ENCODE measurements at regions not wholly inside any gene's neighbourhood (a gene's known extent, or its start where the extent isn't known, plus 50 kb on each side); places are given as distances from the start of the nearest gene placed in this dataset.

DNA sequence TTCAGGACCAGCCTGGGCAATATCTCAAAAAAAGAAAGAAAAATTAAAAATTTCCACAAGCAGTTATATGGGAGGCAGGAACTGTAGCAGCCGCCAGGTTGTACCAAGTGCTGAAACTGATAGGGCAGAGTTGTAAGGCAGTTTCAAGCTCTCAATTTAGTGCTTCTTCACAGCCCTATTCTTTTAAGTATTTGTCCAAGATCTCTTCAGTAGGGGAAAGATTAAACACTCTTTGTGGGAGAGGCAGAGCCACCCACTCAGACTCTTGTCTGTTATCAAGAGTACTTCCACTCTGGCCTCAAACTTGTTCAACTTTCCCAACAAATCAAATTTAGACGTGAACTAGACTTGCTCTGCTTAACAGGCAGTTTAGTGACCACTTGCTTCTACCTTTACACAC lies 228.7 kb downstream of the REEP3 start:
- ChIA-PET POLR2A (ENCODE audit: low non-redundant PET) (no interaction called here), CTCF (no interaction called here)
- no peak for DNase-seq (ENCODE audit: low spot score)
- TF ChIP-seq, protein P1, sequence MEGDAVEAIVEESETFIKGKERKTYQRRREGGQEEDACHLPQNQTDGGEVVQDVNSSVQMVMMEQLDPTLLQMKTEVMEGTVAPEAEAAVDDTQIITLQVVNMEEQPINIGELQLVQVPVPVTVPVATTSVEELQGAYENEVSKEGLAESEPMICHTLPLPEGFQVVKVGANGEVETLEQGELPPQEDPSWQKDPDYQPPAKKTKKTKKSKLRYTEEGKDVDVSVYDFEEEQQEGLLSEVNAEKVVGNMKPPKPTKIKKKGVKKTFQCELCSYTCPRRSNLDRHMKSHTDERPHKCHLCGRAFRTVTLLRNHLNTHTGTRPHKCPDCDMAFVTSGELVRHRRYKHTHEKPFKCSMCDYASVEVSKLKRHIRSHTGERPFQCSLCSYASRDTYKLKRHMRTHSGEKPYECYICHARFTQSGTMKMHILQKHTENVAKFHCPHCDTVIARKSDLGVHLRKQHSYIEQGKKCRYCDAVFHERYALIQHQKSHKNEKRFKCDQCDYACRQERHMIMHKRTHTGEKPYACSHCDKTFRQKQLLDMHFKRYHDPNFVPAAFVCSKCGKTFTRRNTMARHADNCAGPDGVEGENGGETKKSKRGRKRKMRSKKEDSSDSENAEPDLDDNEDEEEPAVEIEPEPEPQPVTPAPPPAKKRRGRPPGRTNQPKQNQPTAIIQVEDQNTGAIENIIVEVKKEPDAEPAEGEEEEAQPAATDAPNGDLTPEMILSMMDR (conservative IDR thresholded peaks at IDR 0.05; ENCODE audit: low read depth) = no peak
- no peak overlapping the region for H3K27ac ChIP-seq

DNA sequence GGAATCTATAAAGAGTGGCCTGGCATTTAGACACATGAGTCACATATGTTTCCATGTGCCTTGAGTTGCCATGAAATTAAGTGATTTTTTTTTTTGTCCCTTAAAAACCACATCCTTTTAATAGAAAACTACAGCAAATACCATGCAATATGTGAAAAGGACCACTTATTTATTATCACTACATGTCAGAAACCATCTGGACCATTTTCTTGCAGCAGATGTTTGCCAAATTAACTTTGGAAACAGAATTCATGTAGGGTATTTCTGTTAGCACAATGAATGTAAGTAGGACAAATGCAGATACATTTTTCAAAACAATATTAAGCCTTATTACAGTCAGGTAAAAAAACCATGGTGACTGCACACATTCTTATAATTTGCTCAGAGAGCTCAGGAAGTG lies 230.6 kb downstream of the REEP3 start:
- DNase-seq (ENCODE audit: low spot score) = no peak
- TF ChIP-seq, protein P1 (conservative IDR thresholded peaks at IDR 0.05; ENCODE audit: low read depth) = no peak
- ChIA-PET POLR2A (ENCODE audit: low non-redundant PET) (no interaction called here), CTCF (no interaction called here)
- no peak overlapping the region for H3K27ac ChIP-seq

DNA sequence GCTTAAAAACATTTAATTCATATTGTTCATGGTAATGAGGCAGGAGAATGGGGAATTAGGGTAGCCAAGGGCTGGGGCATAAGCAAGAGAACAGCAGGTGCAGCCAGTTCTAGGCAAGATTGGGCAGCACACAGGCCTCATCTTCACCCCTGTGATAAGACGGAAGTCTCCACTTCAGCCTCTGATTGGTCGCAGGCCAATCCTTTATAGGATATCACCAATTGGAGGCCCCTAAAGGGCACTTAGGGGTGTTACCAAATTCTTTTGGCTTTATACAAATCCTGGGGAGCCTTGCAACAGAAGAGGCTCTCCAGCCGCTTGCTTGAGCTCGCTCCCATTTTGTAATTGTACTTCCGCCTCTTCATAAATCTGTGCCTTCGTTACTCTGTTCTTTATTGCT lies 231.1 kb downstream of the REEP3 start:
- TF ChIP-seq, protein P1 (conservative IDR thresholded peaks at IDR 0.05; ENCODE audit: low read depth) = no peak
- H3K27ac ChIP-seq = no peak overlapping the region
- CTCF ChIA-PET = no interaction called here
- no peak for DNase-seq (ENCODE audit: low spot score)
- POLR2A ChIA-PET (ENCODE audit: low non-redundant PET) = no interaction called here

DNA sequence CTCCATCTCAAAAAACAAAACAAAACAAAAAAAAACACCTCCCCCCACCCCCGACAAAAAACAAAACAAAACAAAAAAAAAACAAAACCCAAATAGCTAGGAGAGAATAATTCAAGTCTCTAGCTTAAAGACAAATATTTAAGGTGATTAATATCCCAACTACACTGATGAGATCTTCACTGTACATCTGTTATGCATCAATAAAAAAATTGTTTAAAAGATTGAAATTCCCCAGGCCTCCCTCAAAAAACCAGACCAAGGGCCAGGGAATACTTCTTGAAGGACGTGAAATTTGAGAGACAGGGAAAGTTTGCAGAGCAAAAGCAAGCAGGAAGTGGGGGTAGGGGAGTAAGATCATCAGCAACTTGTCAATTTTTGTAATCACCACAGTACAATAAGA lies 232.6 kb downstream of the REEP3 start:
- TF ChIP-seq, protein P1 (conservative IDR thresholded peaks at IDR 0.05; ENCODE audit: low read depth) = no peak
- CTCF ChIA-PET = no interaction called here
- H3K27ac ChIP-seq = no peak overlapping the region
- DNase-seq (ENCODE audit: low spot score) = no peak
- POLR2A ChIA-PET (ENCODE audit: low non-redundant PET) = interaction anchor here (0.6 kb wide), 1 partner anchor 30 kb away, joined by 3 read pairs; no protein-coding TSS in a partner anchor

DNA sequence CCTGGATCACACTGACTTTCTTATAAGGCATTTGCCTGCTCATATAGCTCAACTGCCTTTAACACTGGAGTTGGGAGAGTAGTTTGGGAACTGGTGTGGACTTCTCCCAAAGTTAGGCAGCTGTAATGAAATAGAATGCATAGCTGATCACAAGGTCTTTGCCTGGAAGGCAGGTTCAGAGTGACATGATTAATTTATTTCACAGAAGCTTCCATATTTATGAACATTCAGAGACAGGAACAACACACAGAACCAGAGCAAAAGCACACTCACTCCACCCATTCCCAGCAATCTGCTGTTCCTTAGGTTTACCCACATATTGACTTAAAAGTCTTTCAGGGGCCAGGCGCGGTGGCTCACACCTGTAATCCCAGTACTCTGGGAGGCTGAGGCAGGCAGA lies 234.2 kb downstream of the REEP3 start:
- TF ChIP-seq, protein P1 (conservative IDR thresholded peaks at IDR 0.05; ENCODE audit: low read depth) = no peak
- H3K27ac ChIP-seq = no peak overlapping the region
- CTCF ChIA-PET = interaction anchor here (0.6 to 0.9 kb wide), 2 partner anchors 145 to 728 kb away, joined by 3 read pairs; no protein-coding TSS in a partner anchor
- POLR2A ChIA-PET (ENCODE audit: low non-redundant PET) = no interaction called here
- DNase-seq (ENCODE audit: low spot score) = no peak

DNA sequence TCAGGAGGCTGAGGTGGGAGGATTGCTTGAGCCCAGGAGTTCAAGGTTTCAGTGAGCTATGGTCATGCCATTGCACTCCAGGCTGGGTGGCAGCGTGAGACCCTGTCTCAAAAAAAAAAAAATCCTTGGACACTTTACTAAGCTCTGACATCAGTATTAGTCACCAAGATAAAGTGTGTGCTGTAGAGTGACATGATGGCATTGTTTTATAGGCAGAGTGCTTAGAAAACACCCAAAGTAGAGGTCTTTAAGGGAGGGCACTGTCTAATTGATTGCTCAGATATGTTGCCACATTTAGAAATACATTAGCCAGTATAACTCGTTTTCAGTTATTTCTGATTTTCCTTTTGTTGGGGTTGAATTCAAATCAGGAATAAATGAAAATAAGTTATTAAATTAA lies 235.9 kb downstream of the REEP3 start:
- no peak for DNase-seq (ENCODE audit: low spot score)
- H3K27ac ChIP-seq = no peak overlapping the region
- TF ChIP-seq, protein P1 (conservative IDR thresholded peaks at IDR 0.05; ENCODE audit: low read depth) = no peak
- CTCF ChIA-PET = no interaction called here
- POLR2A ChIA-PET (ENCODE audit: low non-redundant PET) = no interaction called here

DNA sequence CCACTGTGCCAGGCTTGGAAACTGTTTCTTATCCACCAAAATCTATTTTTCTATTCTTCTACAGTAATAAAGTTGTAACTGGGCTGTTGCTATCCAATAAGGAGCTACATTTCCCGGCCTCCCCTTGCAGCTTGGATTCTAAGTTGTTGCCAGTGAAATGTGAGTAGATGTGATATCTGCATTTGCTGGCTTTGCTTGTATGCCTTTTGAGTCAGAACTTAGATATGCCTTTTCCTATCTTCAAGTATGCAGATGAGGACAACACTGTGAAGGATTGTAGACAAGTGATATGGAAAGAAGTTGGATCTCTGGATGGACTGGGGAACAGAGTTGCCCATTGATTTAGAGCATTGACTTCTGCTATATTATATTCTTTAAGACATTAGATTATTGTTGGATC lies 236.9 kb downstream of the REEP3 start:
- no peak overlapping the region for H3K27ac ChIP-seq
- TF ChIP-seq, protein P1 (conservative IDR thresholded peaks at IDR 0.05; ENCODE audit: low read depth) = no peak
- CTCF ChIA-PET = interaction anchor here (0.6 to 1.0 kb wide), 2 partner anchors 17 to 38 kb away, joined by 3 read pairs; no protein-coding TSS in a partner anchor
- DNase-seq (ENCODE audit: low spot score) = no peak
- POLR2A ChIA-PET (ENCODE audit: low non-redundant PET) = no interaction called here

All from RWPE1 (cell line).